ENCODE measurements at regions not wholly inside any gene's neighbourhood (a gene's known extent, or its start where the extent isn't known, plus 50 kb on each side); places are given as distances from the start of the nearest gene placed in this dataset.

GRCh38 chr14:101076451-101077198 lies 173.1 kb upstream of the RTL1 start:
- H3K27me3 ChIP-seq (ENCODE audit: control insufficient read depth, insufficient read depth, low read length) = peaks cover 15% of the 10 kb centered on the region
- no peak overlapping the region for H3K4me3 ChIP-seq (ENCODE audit: low read depth, low read length)
- no peak for TF ChIP-seq CTCF (IDR thresholded peaks at IDR 0.05; ENCODE audit: insufficient read depth, low read length, severe bottlenecking)
- no peak for FAIRE-seq
- no peaks in the 10 kb centered on the region for H3K36me3 ChIP-seq (ENCODE audit: control insufficient read depth, insufficient read depth, low read length)
- no peak for DNase-seq (ENCODE audit: low read depth)

GRCh38 chr14:101077481-101078074 lies 174.1 kb upstream of the RTL1 start:
- Histone ChIP-seq H3K4me3 (ENCODE audit: low read depth, low read length) (no peak overlapping the region), H3K27me3 (ENCODE audit: control insufficient read depth, insufficient read depth, low read length) (peaks cover 15% of the 10 kb centered on the region), H3K36me3 (ENCODE audit: control insufficient read depth, insufficient read depth, low read length) (no peaks in the 10 kb centered on the region)
- DNase-seq (ENCODE audit: low read depth) (no peak), FAIRE-seq (no peak)
- no peak for TF ChIP-seq CTCF (IDR thresholded peaks at IDR 0.05; ENCODE audit: insufficient read depth, low read length, severe bottlenecking)

- DNase-seq (ENCODE audit: low read depth) (no peak), FAIRE-seq (no peak)
- no peaks in the 10 kb centered on the region for H3K36me3 ChIP-seq (ENCODE audit: control insufficient read depth, insufficient read depth, low read length)
- no peak overlapping the region for H3K4me3 ChIP-seq (ENCODE audit: low read depth, low read length)
- no peak for TF ChIP-seq CTCF (IDR thresholded peaks at IDR 0.05; ENCODE audit: insufficient read depth, low read length, severe bottlenecking)
- peaks cover 15% of the 10 kb centered on the region for H3K27me3 ChIP-seq (ENCODE audit: control insufficient read depth, insufficient read depth, low read length)
These were observed 174.8 kb upstream of the RTL1 start for GRCh38 chr14:101078170-101078891.

GRCh38 chr14:101078892-101079221 lies 175.3 kb upstream of the RTL1 start:
- Histone ChIP-seq H3K27me3 (ENCODE audit: control insufficient read depth, insufficient read depth, low read length) (peaks cover 15% of the 10 kb centered on the region), H3K4me3 (ENCODE audit: low read depth, low read length) (no peak overlapping the region), H3K36me3 (ENCODE audit: control insufficient read depth, insufficient read depth, low read length) (no peaks in the 10 kb centered on the region)
- DNase-seq (ENCODE audit: low read depth) = no peak
- TF ChIP-seq CTCF (IDR thresholded peaks at IDR 0.05; ENCODE audit: insufficient read depth, low read length, severe bottlenecking) = no peak
- no peak for FAIRE-seq

GRCh38 chr14:101080922-101081593 lies 177.5 kb upstream of the RTL1 start:
- Histone ChIP-seq H3K27me3 (ENCODE audit: control insufficient read depth, insufficient read depth, low read length) (peaks cover 12% of the 10 kb centered on the region), H3K36me3 (ENCODE audit: control insufficient read depth, insufficient read depth, low read length) (no peaks in the 10 kb centered on the region), H3K4me3 (ENCODE audit: low read depth, low read length) (no peak overlapping the region)
- FAIRE-seq (no peak), DNase-seq (ENCODE audit: low read depth) (no peak)
- TF ChIP-seq CTCF (IDR thresholded peaks at IDR 0.05; ENCODE audit: insufficient read depth, low read length, severe bottlenecking) = no peak

All from bronchial epithelial cell (primary cell).